ENCODE measurements at regions not wholly inside any gene's neighbourhood (a gene's known extent, or its start where the extent isn't known, plus 50 kb on each side); places are given as distances from the start of the nearest gene placed in this dataset.

GRCh38 chr4:25536564-25537320, 118.9 kb upstream of the SLC34A2 start:
- no peak for DNase-seq (ENCODE audit: low spot score in 2 of 2)
- in situ Hi-C loops (cut with MboI; ENCODE audit: low sequenced_read_pairs) = no loop called here

GRCh38 chr4:25538430-25538829, 117.2 kb upstream of the SLC34A2 start:
- Histone ChIP-seq H3K4me3 (no peak overlapping the region), H3K4me1 (no peaks in the 10 kb centered on the region)
- in situ Hi-C loops (cut with MboI; ENCODE audit: low sequenced_read_pairs) = no loop called here

More at GRCh38 chr4:25536564-25537320, 118.9 kb upstream of the SLC34A2 start:
- H3K9me3 ChIP-seq = no peaks in the 10 kb centered on the region
- H3K4me1 ChIP-seq = no peaks in the 10 kb centered on the region
- no peak overlapping the region for H3K4me3 ChIP-seq
- no peaks in the 10 kb centered on the region for H3K27me3 ChIP-seq (ENCODE audit: low read depth)
- no peaks in the 10 kb centered on the region for H3K36me3 ChIP-seq (replicated peaks)

GRCh38 chr4:25539241-25539640, 116.4 kb upstream of the SLC34A2 start:
- no peak overlapping the region for H3K4me3 ChIP-seq
- H3K4me1 ChIP-seq = no peaks in the 10 kb centered on the region
- no peaks in the 10 kb centered on the region for H3K36me3 ChIP-seq (replicated peaks)
- H3K9me3 ChIP-seq = no peaks in the 10 kb centered on the region
- no peak for DNase-seq (ENCODE audit: low spot score in 2 of 2)
- H3K27me3 ChIP-seq (ENCODE audit: low read depth) = no peaks in the 10 kb centered on the region; the same call in 1 of the 2 replicates
- in situ Hi-C loops (cut with MboI; ENCODE audit: low sequenced_read_pairs) = no loop called here

More at GRCh38 chr4:25538430-25538829, 117.2 kb upstream of the SLC34A2 start:
- Histone ChIP-seq H3K9me3 (no peaks in the 10 kb centered on the region), H3K27me3 (ENCODE audit: low read depth) (no peaks in the 10 kb centered on the region), H3K36me3 (replicated peaks) (no peaks in the 10 kb centered on the region)
- no peak for DNase-seq (ENCODE audit: low spot score in 2 of 2)

GRCh38 chr4:25540734-25541133, 114.9 kb upstream of the SLC34A2 start:
- Histone ChIP-seq H3K4me3 (no peak overlapping the region), H3K36me3 (replicated peaks) (no peaks in the 10 kb centered on the region), H3K4me1 (no peaks in the 10 kb centered on the region), H3K27me3 (ENCODE audit: low read depth) (no peaks in the 10 kb centered on the region; the same call in 1 of the 2 replicates), H3K9me3 (no peaks in the 10 kb centered on the region)
- in situ Hi-C loops (cut with MboI; ENCODE audit: low sequenced_read_pairs) = no loop called here
- DNase-seq (ENCODE audit: low spot score in 2 of 2) = no peak

GRCh38 chr4:25547343-25547742, 108.3 kb upstream of the SLC34A2 start:
- H3K4me1 ChIP-seq = no peaks in the 10 kb centered on the region
- in situ Hi-C loops (cut with MboI; ENCODE audit: low sequenced_read_pairs) = no loop called here
- DNase-seq (ENCODE audit: low spot score in 2 of 2) = no peak
- H3K27me3 ChIP-seq (ENCODE audit: low read depth) = peaks cover 5% of the 10 kb centered on the region
- no peaks in the 10 kb centered on the region for H3K9me3 ChIP-seq
- H3K4me3 ChIP-seq = no peak overlapping the region
- H3K36me3 ChIP-seq (replicated peaks) = no peaks in the 10 kb centered on the region

- in situ Hi-C loops (cut with MboI; ENCODE audit: low sequenced_read_pairs) = no loop called here
- no peaks in the 10 kb centered on the region for H3K4me1 ChIP-seq
- no peak overlapping the region for H3K4me3 ChIP-seq
- H3K9me3 ChIP-seq = no peaks in the 10 kb centered on the region
- no peak for DNase-seq (ENCODE audit: low spot score in 2 of 2)
- H3K36me3 ChIP-seq (replicated peaks) = no peaks in the 10 kb centered on the region
- peaks cover 5% of the 10 kb centered on the region for H3K27me3 ChIP-seq (ENCODE audit: low read depth)
These were observed 106.2 kb upstream of the SLC34A2 start for GRCh38 chr4:25549413-25549812.

- Histone ChIP-seq H3K4me1 (no peaks in the 10 kb centered on the region), H3K9me3 (no peaks in the 10 kb centered on the region), H3K4me3 (no peak overlapping the region), H3K36me3 (replicated peaks) (no peaks in the 10 kb centered on the region), H3K27me3 (ENCODE audit: low read depth) (peaks cover 5% of the 10 kb centered on the region)
- no peak for DNase-seq (ENCODE audit: low spot score in 2 of 2)
- in situ Hi-C loops (cut with MboI; ENCODE audit: low sequenced_read_pairs) = no loop called here
These were observed 105.1 kb upstream of the SLC34A2 start for GRCh38 chr4:25550376-25551030.

- in situ Hi-C loops (cut with MboI; ENCODE audit: low sequenced_read_pairs) = no loop called here
- Histone ChIP-seq H3K4me3 (no peak overlapping the region), H3K4me1 (no peaks in the 10 kb centered on the region), H3K9me3 (no peaks in the 10 kb centered on the region), H3K36me3 (replicated peaks) (no peaks in the 10 kb centered on the region), H3K27me3 (ENCODE audit: low read depth) (peaks cover 5% of the 10 kb centered on the region)
- DNase-seq (ENCODE audit: low spot score in 2 of 2) = no peak
These were observed 104.0 kb upstream of the SLC34A2 start for GRCh38 chr4:25551605-25552004.

GRCh38 chr4:25552580-25553271, 102.9 kb upstream of the SLC34A2 start:
- DNase-seq (ENCODE audit: low spot score in 2 of 2) = no peak
- H3K36me3 ChIP-seq (replicated peaks) = no peaks in the 10 kb centered on the region
- in situ Hi-C loops (cut with MboI; ENCODE audit: low sequenced_read_pairs) = no loop called here
- H3K9me3 ChIP-seq = no peaks in the 10 kb centered on the region
- H3K27me3 ChIP-seq (ENCODE audit: low read depth) = peaks cover 5% of the 10 kb centered on the region
- no peaks in the 10 kb centered on the region for H3K4me1 ChIP-seq
- H3K4me3 ChIP-seq = no peak overlapping the region

- in situ Hi-C loops (cut with MboI; ENCODE audit: low sequenced_read_pairs) = no loop called here
- H3K36me3 ChIP-seq (replicated peaks) = no peaks in the 10 kb centered on the region
- DNase-seq (ENCODE audit: low spot score in 2 of 2) = no peak
These were observed 96.1 kb upstream of the SLC34A2 start for GRCh38 chr4:25559508-25559907.

GRCh38 chr4:25560605-25561004, 95.0 kb upstream of the SLC34A2 start:
- no peaks in the 10 kb centered on the region for H3K36me3 ChIP-seq (replicated peaks)
- in situ Hi-C loops (cut with MboI; ENCODE audit: low sequenced_read_pairs) = no loop called here
- DNase-seq (ENCODE audit: low spot score in 2 of 2) = no peak
- no peak overlapping the region for H3K4me3 ChIP-seq
- no peaks in the 10 kb centered on the region for H3K9me3 ChIP-seq
- H3K27me3 ChIP-seq (ENCODE audit: low read depth) = no peaks in the 10 kb centered on the region
- no peaks in the 10 kb centered on the region for H3K4me1 ChIP-seq

More at GRCh38 chr4:25559508-25559907, 96.1 kb upstream of the SLC34A2 start:
- H3K4me3 ChIP-seq = no peak overlapping the region
- H3K9me3 ChIP-seq = no peaks in the 10 kb centered on the region
- H3K4me1 ChIP-seq = no peaks in the 10 kb centered on the region
- H3K27me3 ChIP-seq (ENCODE audit: low read depth) = no peaks in the 10 kb centered on the region

GRCh38 chr4:25563071-25563564, 92.5 kb upstream of the SLC34A2 start:
- no peak for DNase-seq (ENCODE audit: low spot score in 2 of 2)
- H3K9me3 ChIP-seq = no peaks in the 10 kb centered on the region
- in situ Hi-C loops (cut with MboI; ENCODE audit: low sequenced_read_pairs) = no loop called here

GRCh38 chr4:25564836-25565235, 90.8 kb upstream of the SLC34A2 start:
- Histone ChIP-seq H3K4me3 (no peak overlapping the region), H3K27me3 (ENCODE audit: low read depth) (no peaks in the 10 kb centered on the region), H3K36me3 (replicated peaks) (no peaks in the 10 kb centered on the region), H3K4me1 (no peaks in the 10 kb centered on the region), H3K9me3 (no peaks in the 10 kb centered on the region)
- DNase-seq (ENCODE audit: low spot score in 2 of 2) = no peak
- in situ Hi-C loops (cut with MboI; ENCODE audit: low sequenced_read_pairs) = no loop called here

More at GRCh38 chr4:25563071-25563564, 92.5 kb upstream of the SLC34A2 start:
- Histone ChIP-seq H3K27me3 (ENCODE audit: low read depth) (no peaks in the 10 kb centered on the region), H3K4me3 (no peak overlapping the region), H3K36me3 (replicated peaks) (no peaks in the 10 kb centered on the region), H3K4me1 (no peaks in the 10 kb centered on the region)

GRCh38 chr4:25567253-25567652, 88.4 kb upstream of the SLC34A2 start:
- Histone ChIP-seq H3K36me3 (replicated peaks) (no peaks in the 10 kb centered on the region), H3K27me3 (ENCODE audit: low read depth) (no peaks in the 10 kb centered on the region), H3K4me3 (no peak overlapping the region), H3K9me3 (no peaks in the 10 kb centered on the region), H3K4me1 (no peaks in the 10 kb centered on the region)
- no peak for DNase-seq (ENCODE audit: low spot score in 2 of 2)
- in situ Hi-C loops (cut with MboI; ENCODE audit: low sequenced_read_pairs) = no loop called here

All from HAP-1 (cell line).